HUES6 (cell line): ENCODE measurements at regions not wholly inside any gene's neighbourhood (a gene's known extent, or its start where the extent isn't known, plus 50 kb on each side); places are given as distances from the start of the nearest gene placed in this dataset.

Experiments
- H3K27ac ChIP-seq: 2 replicates; pipeline ENCODE4 v1.7.0; 2013; ENCODE audit warnings: low read depth, mild to moderate bottlenecking, low read length, inconsistent platforms
- H3K27me3 ChIP-seq: 2 replicates; pipeline ENCODE4 v1.6.1; 2013; ENCODE audit warnings: low read length; ENCODE audit not compliant: control insufficient read depth, insufficient read depth
- H3K36me3 ChIP-seq: 2 replicates; pipeline ENCODE4 v1.6.1; 2013; ENCODE audit warnings: low read length; ENCODE audit not compliant: control insufficient read depth, insufficient read depth
- H3K4me1 ChIP-seq: 2 replicates; pipeline ENCODE4 v1.6.1; 2013; ENCODE audit warnings: low read length; ENCODE audit not compliant: control insufficient read depth, insufficient read depth
- H3K4me3 ChIP-seq: 2 replicates; pipeline ENCODE4 v1.5.1; 2013; ENCODE audit warnings: low read depth, low read length
- H3K9ac ChIP-seq: one replicate; pipeline ENCODE4 v1.6.1; 2013; ENCODE audit warnings: mild to moderate bottlenecking, low read length
- H3K9me3 ChIP-seq: 2 replicates; pipeline ENCODE4 v1.6.1; 2013; ENCODE audit warnings: low read depth, low read length; ENCODE audit not compliant: control insufficient read depth, insufficient read depth

DNA sequence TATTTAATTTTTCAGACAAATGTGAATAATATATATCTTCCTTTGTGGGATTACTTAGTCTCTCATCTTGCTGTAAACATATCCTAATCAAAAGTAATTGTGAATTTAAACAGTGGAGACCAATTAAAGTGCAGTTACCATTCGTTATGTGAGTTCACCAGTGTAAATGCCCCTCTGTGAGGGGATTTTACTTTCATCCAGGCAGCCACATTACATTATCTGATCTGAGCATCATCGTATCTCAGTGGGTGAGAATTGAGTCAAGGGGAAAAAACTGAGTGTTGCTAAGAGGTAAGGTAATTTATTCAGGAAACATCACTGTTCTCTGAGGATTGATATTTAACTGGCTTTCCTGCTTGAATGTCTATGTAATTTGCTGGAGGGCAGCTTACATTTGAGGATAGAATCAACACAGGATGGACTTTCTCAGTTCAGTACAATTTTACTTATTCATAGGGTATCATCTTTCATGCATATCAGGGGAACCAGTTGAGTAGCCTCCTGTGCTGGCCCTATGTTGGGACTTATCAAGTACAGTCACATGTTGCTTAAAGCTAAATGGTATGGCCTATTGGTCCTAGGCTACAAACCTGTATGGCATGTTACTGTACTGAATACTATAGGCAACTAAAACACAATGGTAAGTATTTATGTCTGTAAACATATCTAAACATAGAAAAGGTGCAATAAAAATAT lies 219.7 kb downstream of the CD47 start:
- H3K9me3 ChIP-seq = 0 out of 2 replicates have a peak, but pooled peaks cover 2% of the 10 kb centered on the region
- H3K36me3 ChIP-seq = no peaks in the 10 kb centered on the region
- H3K4me1 ChIP-seq = no peaks in the 10 kb centered on the region
- no peak overlapping the region for H3K27ac ChIP-seq
- no peaks in the 10 kb centered on the region for H3K27me3 ChIP-seq
- no peak overlapping the region for H3K4me3 ChIP-seq
- no peak overlapping the region for H3K9ac ChIP-seq

DNA sequence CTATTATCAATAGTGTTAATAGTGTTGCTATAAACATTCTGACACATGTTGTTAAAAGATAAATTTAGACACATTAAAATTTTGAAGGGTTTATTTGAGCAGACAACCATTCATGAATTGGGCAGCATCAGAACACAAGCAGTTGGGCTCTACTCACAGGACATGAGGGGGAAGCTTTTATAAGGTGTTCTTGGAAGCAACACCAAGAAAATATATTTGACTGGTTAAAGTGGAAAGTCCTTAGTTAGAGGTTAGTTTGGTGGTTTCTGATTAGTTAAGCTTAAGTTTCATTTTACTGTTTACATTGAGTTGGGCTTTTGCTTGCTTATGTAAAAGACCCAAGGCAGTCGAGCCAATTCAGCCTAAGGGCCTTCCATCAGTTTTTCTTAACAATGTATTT lies 220.7 kb downstream of the CD47 start:
- H3K27me3 ChIP-seq = no peaks in the 10 kb centered on the region
- 0 out of 2 replicates have a peak, but pooled peaks cover 2% of the 10 kb centered on the region for H3K9me3 ChIP-seq
- H3K4me1 ChIP-seq = no peaks in the 10 kb centered on the region
- no peak overlapping the region for H3K4me3 ChIP-seq
- no peaks in the 10 kb centered on the region for H3K36me3 ChIP-seq
- H3K27ac ChIP-seq = no peak overlapping the region
- no peak overlapping the region for H3K9ac ChIP-seq

DNA sequence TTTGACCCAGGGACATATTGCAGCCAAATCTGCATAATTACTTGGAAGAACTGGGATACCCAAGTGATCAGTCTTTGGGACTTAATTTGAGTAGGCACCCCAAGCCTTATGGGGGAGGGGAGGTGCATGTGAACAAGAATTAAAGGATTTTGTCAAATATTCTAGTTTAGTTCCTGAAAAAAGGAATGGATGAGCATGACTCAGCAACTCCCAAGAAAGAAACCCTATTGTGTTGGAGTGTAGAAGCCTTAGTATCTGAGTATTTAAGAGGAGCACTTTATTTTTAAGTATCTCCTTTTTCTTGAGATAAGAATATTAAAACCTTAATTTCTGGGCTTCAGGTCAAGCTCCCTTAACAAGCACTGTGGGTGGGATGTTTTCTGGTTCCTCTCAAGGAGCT lies 222.4 kb downstream of the CD47 start:
- Histone ChIP-seq H3K4me3 (no peak overlapping the region), H3K27me3 (no peaks in the 10 kb centered on the region), H3K9ac (no peak overlapping the region), H3K36me3 (no peaks in the 10 kb centered on the region), H3K4me1 (no peaks in the 10 kb centered on the region), H3K27ac (no peak overlapping the region), H3K9me3 (0 out of 2 replicates have a peak, but pooled peaks cover 2% of the 10 kb centered on the region)

DNA sequence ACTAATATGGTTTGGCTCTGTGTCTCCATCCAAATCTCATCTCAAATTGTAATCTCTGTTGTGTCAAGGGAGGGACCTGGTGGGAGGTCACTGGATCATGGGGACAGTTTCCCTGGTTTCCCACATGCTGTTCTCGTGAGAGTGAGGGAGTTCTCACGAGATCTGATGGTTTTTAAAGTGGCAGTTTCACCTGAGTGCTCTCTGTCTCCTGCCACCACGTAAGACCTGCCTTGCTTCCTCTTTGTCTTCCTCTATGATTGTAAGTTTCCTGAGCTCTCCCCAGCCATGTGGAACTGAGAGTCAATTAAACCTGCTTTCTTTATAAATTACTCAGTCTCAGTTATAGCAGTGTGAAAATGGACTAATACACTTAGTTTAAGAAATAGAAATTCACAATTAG lies 228.9 kb downstream of the CD47 start:
- H3K9me3 ChIP-seq = no peaks in the 10 kb centered on the region
- no peaks in the 10 kb centered on the region for H3K4me1 ChIP-seq
- H3K27ac ChIP-seq = no peak overlapping the region
- H3K4me3 ChIP-seq = no peak overlapping the region
- H3K36me3 ChIP-seq = no peaks in the 10 kb centered on the region
- no peak overlapping the region for H3K9ac ChIP-seq
- no peaks in the 10 kb centered on the region for H3K27me3 ChIP-seq

DNA sequence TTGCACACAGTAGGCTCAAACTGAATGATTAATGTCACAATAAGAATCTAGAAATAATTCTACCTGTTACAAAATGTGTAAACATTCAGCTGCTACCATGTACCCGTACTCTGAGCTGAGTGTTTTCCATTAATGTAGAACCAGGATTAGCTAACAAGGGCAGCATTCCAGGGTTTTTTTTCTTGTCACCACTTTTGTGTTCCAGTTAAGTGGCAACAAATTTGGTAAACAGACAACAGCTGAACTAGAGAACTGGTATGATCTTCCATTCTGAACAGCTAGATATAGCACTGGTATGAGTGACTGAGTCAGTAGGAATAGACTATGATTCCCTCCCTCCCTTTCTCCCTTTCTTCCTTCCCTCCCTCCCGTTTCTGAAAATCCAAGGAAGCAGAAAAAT lies 229.4 kb downstream of the CD47 start:
- Histone ChIP-seq H3K9ac (no peak overlapping the region), H3K27ac (no peak overlapping the region), H3K36me3 (no peaks in the 10 kb centered on the region), H3K4me1 (no peaks in the 10 kb centered on the region), H3K9me3 (no peaks in the 10 kb centered on the region), H3K27me3 (no peaks in the 10 kb centered on the region), H3K4me3 (no peak overlapping the region)
